ENCODE measurements at regions not wholly inside any gene's neighbourhood (a gene's known extent, or its start where the extent isn't known, plus 50 kb on each side); places are given as distances from the start of the nearest gene placed in this dataset.
"Not testable (repeated sequence)": the region's sequence is repeated elsewhere in the genome, so short reads cannot be mapped to it uniquely, and the experiment has no call there.

DNA sequence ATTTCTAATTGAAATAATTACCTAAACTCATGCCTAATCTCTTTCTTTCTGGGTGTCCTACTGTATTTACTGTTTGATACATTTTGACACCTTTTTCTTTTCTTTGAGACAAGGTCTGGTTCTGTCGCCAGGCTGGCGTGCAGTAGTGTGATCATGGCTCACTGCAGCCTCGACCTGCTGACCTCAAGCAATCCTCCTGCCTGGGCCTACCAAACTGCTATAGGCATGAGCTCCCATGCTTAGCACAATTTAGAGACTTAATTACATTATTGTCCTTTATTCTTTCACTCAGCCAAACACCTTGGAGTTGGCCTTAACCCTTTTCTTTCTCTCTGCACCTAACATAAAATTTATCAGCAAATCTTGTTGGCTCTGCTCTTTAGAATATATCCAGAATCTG lies 139.8 kb upstream of the KIF26B start:
- Histone ChIP-seq H3K4me3 (ENCODE audit: low read length) (no peak overlapping the region), H3K36me3 (ENCODE audit: insufficient read depth, low read depth, low read length) (no peaks in the 10 kb centered on the region), H3K9me3 (ENCODE audit: insufficient read depth, low read depth, low read length) (no peaks in the 10 kb centered on the region), H3K4me1 (ENCODE audit: insufficient read depth, low read length) (peaks cover 3% of the 10 kb centered on the region; the same call in 1 of the 2 replicates), H3K27me3 (ENCODE audit: insufficient read depth, low read length) (no peaks in the 10 kb centered on the region), H3K27ac (ENCODE audit: low read length) (no peak overlapping the region), H3K9ac (ENCODE audit: low read depth, low read length) (no peak overlapping the region)

DNA sequence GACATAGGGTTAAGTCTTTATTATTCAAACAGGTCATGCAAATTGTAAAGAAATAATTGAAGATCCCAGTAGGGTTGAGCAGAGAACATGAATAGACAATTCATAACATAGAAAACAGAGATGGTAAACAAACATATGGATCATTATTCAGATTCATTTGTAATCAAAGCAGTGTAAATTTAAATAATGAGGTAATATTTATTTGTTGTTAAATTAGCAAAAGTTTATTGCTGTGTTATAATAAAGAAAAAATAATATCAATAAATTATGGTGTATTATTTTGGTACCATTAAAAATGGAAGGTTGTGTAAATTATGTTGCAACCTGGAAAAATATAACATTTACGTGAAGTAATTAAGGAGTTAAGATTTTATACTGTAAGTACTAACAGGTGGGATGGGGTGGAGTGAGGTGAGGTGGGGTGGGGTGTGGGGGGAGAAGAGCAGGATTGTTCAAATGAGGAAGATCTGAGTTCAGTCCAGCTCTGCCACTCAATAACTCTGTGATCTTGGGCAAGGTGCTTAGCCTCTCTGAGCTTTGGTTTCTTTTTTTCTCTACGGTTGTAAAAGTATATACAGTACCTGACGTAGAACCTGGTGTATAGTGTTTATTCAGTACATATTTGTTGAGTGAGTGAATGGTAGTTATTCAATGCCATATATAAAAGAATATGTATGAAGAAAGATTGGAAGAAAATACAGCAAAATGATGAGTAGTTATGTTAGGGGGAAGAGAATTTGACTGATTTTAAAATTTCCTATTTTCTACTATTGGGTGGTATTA lies 140.3 kb upstream of the KIF26B start:
- Histone ChIP-seq H3K4me1 (ENCODE audit: insufficient read depth, low read length) (peaks cover 3% of the 10 kb centered on the region; the same call in 1 of the 2 replicates), H3K9me3 (ENCODE audit: insufficient read depth, low read depth, low read length) (no peaks in the 10 kb centered on the region), H3K36me3 (ENCODE audit: insufficient read depth, low read depth, low read length) (no peaks in the 10 kb centered on the region), H3K27me3 (ENCODE audit: insufficient read depth, low read length) (no peaks in the 10 kb centered on the region), H3K4me3 (ENCODE audit: low read length) (no peak overlapping the region), H3K27ac (ENCODE audit: low read length) (no peak overlapping the region), H3K9ac (ENCODE audit: low read depth, low read length) (no peak overlapping the region)

DNA sequence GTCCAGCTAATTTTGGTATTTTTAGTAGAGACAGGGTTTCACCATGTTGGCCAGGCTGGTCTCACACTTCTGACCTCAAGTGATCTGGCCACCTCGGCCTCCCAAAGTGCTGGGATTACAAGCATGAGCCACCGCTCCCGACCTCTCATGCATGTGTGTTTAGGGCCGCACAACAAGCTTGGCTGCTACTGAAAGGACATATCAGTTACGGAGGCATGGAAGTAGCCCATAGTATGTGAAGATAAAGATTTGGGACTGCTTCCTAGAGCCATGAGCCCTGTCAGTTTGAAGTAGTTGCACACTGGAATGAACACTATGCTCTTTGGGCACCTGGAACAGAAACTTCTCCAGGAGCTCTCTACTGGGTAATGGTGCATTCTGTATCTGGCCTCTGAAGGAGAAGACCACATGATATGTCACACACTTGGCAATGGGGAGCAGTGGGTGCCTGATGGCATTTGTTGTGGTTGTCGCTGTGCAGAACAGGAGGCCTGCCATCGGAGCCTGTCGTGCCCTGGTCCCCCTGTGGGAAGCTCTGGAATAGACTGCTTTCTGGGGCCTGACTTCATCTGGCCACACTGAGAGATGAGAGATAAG lies 144.7 kb upstream of the KIF26B start:
- Histone ChIP-seq H3K4me3 (ENCODE audit: low read length) (no peak overlapping the region), H3K27me3 (ENCODE audit: insufficient read depth, low read length) (no peaks in the 10 kb centered on the region), H3K4me1 (ENCODE audit: insufficient read depth, low read length) (no peaks in the 10 kb centered on the region), H3K9me3 (ENCODE audit: insufficient read depth, low read depth, low read length) (no peaks in the 10 kb centered on the region), H3K9ac (ENCODE audit: low read depth, low read length) (no peak overlapping the region), H3K36me3 (ENCODE audit: insufficient read depth, low read depth, low read length) (no peaks in the 10 kb centered on the region), H3K27ac (ENCODE audit: low read length) (no peak overlapping the region)

DNA sequence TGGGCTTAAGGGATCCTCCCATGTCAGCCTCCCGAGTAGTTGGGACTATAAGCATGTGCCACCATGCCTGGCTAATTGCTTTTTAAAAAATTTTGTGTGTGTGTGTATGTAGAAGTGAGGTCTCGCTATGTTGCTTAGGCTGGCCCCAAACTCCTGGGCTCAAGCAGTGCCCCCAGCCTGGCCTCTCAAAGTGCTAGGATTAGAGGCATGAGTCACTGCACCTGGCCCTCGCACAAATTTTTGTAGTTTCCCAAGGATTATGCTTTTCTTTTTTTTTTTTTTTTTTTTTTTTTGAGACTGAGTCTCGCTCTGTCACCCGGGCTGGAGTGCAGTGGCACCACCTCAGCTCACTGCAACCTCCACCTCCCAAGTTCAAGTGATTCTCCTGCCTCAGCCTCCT lies 144.4 kb upstream of the HNRNPU start:
- Histone ChIP-seq H3K36me3 (ENCODE audit: insufficient read depth, low read depth, low read length) (no peaks in the 10 kb centered on the region), H3K27ac (ENCODE audit: low read length) (no peak overlapping the region)

DNA sequence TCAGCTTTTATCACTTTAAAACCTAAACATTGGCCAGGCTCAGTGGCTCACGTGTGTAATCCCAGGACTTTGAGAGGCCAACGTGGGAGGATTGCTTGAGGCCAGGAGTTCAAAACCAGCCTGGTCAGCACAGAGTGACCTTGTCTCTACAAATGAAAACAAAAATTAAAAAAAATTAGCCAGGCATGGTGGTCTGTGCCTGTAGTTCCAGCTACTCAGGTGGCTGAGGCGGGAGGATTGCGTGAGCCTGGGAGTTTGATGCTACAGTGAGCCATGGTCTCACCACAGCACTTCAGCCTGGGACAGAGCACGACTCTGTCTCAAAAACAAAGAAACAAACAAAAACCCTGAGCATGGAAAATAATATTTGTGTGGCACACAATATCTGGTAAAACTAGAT lies 143.5 kb upstream of the HNRNPU start:
- Histone ChIP-seq H3K27ac (ENCODE audit: low read length) (no peak overlapping the region), H3K9me3 (ENCODE audit: insufficient read depth, low read depth, low read length) (no peaks in the 10 kb centered on the region), H3K36me3 (ENCODE audit: insufficient read depth, low read depth, low read length) (0 out of 2 replicates have a peak, but pooled peaks cover 3% of the 10 kb centered on the region), H3K4me3 (ENCODE audit: low read length) (no peak overlapping the region), H3K27me3 (ENCODE audit: insufficient read depth, low read length) (no peaks in the 10 kb centered on the region), H3K4me1 (ENCODE audit: insufficient read depth, low read length) (no peaks in the 10 kb centered on the region), H3K9ac (ENCODE audit: low read depth, low read length) (no peak overlapping the region)

More for the DNA sequence above, 144.4 kb upstream of the HNRNPU start:
- Histone ChIP-seq H3K9ac (ENCODE audit: low read depth, low read length) (no peak overlapping the region), H3K4me1 (ENCODE audit: insufficient read depth, low read length) (no peaks in the 10 kb centered on the region), H3K4me3 (ENCODE audit: low read length) (no peak overlapping the region), H3K27me3 (ENCODE audit: insufficient read depth, low read length) (no peaks in the 10 kb centered on the region), H3K9me3 (ENCODE audit: insufficient read depth, low read depth, low read length) (no peaks in the 10 kb centered on the region)

DNA sequence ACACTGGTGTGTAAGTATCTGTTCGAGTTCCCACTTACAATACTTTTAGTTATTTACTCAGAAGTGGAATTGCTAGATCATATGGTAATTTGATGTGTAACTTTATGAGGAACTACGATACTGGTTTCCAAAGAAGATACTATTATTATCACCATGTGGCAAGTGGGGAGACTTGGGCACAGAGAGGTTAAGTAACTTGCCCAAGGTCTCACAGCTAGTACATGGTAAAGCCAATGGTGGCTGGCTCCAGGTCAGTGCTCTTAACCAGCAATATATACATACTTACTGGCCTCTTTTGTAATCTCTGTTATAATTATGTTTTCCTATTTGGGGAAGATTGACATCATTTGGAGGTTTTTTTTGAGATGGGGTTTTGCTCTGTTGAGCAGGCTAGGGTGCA lies 138.9 kb upstream of the HNRNPU start:
- Histone ChIP-seq H3K4me3 (ENCODE audit: low read length) (no peak overlapping the region), H3K9ac (ENCODE audit: low read depth, low read length) (no peak overlapping the region), H3K9me3 (ENCODE audit: insufficient read depth, low read depth, low read length) (no peaks in the 10 kb centered on the region), H3K27ac (ENCODE audit: low read length) (no peak overlapping the region), H3K36me3 (ENCODE audit: insufficient read depth, low read depth, low read length) (0 out of 2 replicates have a peak, but pooled peaks cover 3% of the 10 kb centered on the region), H3K4me1 (ENCODE audit: insufficient read depth, low read length) (no peaks in the 10 kb centered on the region), H3K27me3 (ENCODE audit: insufficient read depth, low read length) (no peaks in the 10 kb centered on the region)

DNA sequence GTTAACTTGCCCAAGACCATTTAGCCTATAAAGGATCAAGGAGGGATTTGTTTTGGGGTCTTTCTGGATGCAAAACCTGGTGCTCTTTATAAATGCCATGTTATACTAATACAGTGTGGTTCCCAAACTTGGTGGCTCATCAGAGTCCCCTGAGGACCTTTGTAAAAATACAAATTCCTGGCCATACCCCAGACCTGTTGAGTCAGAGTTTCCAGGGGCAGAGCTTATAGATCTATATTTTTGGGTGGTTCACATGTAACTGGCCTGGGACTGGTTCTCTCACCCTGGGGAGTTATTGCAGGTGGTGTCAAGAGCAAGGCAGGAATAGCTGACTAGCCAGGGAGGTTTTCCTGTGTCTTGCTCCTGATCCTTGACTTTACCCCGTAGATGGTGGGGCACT lies 136.9 kb upstream of the HNRNPU start:
- Histone ChIP-seq H3K9ac (ENCODE audit: low read depth, low read length) (no peak overlapping the region), H3K36me3 (ENCODE audit: insufficient read depth, low read depth, low read length) (0 out of 2 replicates have a peak, but pooled peaks cover 3% of the 10 kb centered on the region), H3K4me1 (ENCODE audit: insufficient read depth, low read length) (no peaks in the 10 kb centered on the region), H3K27me3 (ENCODE audit: insufficient read depth, low read length) (no peaks in the 10 kb centered on the region), H3K9me3 (ENCODE audit: insufficient read depth, low read depth, low read length) (no peaks in the 10 kb centered on the region), H3K4me3 (ENCODE audit: low read length) (no peak overlapping the region), H3K27ac (ENCODE audit: low read length) (no peak overlapping the region)

DNA sequence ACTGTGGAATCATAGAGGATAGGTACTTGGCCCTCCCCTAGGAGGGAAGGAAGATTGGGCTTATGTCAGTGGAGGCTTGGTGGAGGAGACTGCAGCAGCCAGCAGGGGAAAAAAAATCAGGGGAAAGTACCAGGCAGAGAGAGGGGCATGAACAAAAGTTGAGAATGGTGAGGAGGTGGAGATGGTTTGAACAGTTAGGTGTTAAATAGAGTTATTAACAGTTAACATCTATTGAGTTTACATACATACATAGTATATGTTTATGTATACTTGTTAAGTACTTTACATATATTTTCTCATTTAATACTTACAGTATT lies 136.5 kb upstream of the HNRNPU start:
- Histone ChIP-seq H3K27me3 (ENCODE audit: insufficient read depth, low read length) (no peaks in the 10 kb centered on the region), H3K4me3 (ENCODE audit: low read length) (no peak overlapping the region), H3K9me3 (ENCODE audit: insufficient read depth, low read depth, low read length) (no peaks in the 10 kb centered on the region), H3K36me3 (ENCODE audit: insufficient read depth, low read depth, low read length) (0 out of 2 replicates have a peak, but pooled peaks cover 3% of the 10 kb centered on the region), H3K9ac (ENCODE audit: low read depth, low read length) (no peak overlapping the region), H3K4me1 (ENCODE audit: insufficient read depth, low read length) (no peaks in the 10 kb centered on the region), H3K27ac (ENCODE audit: low read length) (no peak overlapping the region)

DNA sequence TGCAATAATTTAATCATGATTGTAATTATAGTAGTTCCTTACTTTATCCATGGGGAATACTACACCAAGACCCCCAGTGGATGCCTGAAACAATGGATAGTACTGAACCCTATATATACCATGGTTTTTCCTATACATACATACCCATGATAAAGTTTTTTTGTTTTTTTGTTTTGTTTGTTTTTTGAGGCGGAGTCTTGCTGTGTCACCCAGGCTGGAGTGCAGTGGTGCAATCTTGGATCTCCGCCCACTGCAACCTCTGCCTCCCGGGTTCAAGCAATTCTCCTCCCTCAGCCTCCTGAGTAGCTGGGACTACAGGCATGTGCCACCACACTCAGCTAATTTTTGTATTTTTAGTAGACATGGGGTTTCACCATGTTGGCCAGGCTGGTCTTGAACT lies 135.3 kb upstream of the HNRNPU start:
- H3K9me3 ChIP-seq (ENCODE audit: insufficient read depth, low read depth, low read length); H3K36me3 ChIP-seq (ENCODE audit: insufficient read depth, low read depth, low read length); H3K27ac ChIP-seq (ENCODE audit: low read length); H3K27me3 ChIP-seq (ENCODE audit: insufficient read depth, low read length); H3K9ac ChIP-seq (ENCODE audit: low read depth, low read length); H3K4me1 ChIP-seq (ENCODE audit: insufficient read depth, low read length); H3K4me3 ChIP-seq (ENCODE audit: low read length): not testable (repeated sequence)

DNA sequence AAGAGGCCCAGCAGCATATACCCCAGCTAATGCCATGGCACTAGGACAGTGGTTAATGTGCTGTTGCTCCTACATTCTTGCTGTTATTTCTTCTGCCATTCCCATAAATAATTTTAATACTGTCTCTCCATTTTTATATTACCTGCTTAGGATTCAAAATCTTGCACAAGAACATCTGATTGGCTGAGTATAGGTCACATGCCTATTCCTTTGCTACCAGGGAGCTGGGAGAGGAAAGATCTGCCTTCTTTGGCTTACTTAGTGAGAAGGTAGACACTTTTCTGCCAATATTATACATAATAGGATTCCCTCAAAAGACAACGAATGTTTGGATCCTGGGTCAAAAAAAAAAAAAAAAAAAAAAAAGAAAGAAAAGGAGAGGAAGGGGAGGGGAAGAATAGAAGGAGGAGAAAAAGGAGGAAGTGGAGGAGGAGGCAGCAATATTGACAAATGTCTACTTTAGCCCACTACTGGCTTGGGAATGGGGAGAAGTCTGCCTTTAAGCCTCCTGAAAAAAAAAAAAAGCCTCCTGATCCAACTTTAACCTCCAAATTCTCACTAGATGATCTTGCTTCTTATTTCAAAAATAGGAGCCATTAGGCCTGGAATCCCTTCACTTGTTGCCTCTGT lies 134.5 kb upstream of the HNRNPU start:
- Histone ChIP-seq H3K36me3 (ENCODE audit: insufficient read depth, low read depth, low read length) (0 out of 2 replicates have a peak, but pooled peaks cover 3% of the 10 kb centered on the region), H3K4me1 (ENCODE audit: insufficient read depth, low read length) (no peaks in the 10 kb centered on the region), H3K27me3 (ENCODE audit: insufficient read depth, low read length) (no peaks in the 10 kb centered on the region), H3K9me3 (ENCODE audit: insufficient read depth, low read depth, low read length) (no peaks in the 10 kb centered on the region), H3K27ac (ENCODE audit: low read length) (no peak overlapping the region), H3K4me3 (ENCODE audit: low read length) (no peak overlapping the region), H3K9ac (ENCODE audit: low read depth, low read length) (no peak overlapping the region)

DNA sequence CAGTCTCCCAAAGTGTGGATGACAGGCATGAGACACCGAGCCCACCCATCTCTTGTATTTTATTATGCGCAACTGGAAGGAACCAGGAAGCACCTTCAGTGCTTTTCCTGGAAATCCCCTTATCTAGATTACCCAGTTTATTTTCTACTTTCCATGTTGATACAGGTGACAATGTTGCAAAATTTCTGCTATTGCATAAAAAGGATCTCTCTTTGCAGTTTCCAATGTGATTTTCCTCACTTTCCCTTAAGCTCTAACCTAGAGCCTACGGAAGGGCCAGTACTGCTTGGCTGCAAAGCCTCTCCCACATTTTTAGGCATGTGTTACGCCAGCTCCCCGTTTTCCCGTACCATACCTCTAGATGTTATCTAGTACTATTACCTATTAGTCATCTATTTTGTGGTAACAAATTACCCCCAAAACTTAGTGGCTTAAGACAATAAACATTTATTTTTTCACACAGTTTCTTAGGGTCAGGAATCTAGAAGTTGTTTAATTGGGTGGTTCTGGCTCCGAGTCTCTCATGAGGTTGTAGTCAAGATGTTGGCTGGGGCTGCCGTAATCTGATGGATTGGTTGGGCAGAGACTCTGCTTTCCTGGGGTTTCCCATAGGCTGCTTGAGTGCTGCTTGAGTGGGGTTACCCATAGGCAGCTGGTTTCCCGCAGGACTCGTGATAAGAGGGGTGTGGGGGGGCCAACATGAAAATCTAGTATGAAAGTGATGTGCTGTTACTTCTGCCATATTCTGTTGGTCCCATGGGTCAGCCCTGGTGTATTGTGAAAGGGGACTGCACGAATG lies 131.5 kb upstream of the HNRNPU start:
- Histone ChIP-seq H3K36me3 (ENCODE audit: insufficient read depth, low read depth, low read length) (0 out of 2 replicates have a peak, but pooled peaks cover 3% of the 10 kb centered on the region), H3K9me3 (ENCODE audit: insufficient read depth, low read depth, low read length) (no peaks in the 10 kb centered on the region), H3K9ac (ENCODE audit: low read depth, low read length) (no peak overlapping the region), H3K4me1 (ENCODE audit: insufficient read depth, low read length) (no peaks in the 10 kb centered on the region), H3K4me3 (ENCODE audit: low read length) (no peak overlapping the region), H3K27ac (ENCODE audit: low read length) (no peak overlapping the region), H3K27me3 (ENCODE audit: insufficient read depth, low read length) (no peaks in the 10 kb centered on the region)
